ENCODE measurements at regions not wholly inside any gene's neighbourhood (a gene's known extent, or its start where the extent isn't known, plus 50 kb on each side); places are given as distances from the start of the nearest gene placed in this dataset.

DNA sequence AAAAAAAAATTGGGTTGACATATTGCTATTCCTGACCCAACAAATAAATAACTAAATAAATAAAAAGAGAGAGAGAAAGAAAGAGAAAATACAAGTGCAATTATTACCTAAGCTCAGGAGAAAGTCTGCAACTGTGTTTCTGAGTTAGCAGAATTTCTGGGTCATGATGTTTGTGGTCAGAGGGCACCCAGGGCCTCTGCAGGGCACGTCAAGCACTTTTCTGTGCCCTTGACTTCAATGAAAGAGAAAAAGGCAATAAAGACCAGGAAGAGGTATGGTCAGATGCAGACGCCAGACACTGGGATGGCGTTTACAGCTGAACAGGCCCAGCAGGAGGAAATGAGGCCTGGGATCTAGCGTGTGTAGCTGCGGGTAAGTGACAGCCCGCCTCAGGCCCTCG lies 160.9 kb upstream of the GDF10 start:
- Histone ChIP-seq H2BK120ac (ENCODE audit: low read depth, low read length) (no peak overlapping the region), H3K4me2 (ENCODE audit: low read length) (no peak overlapping the region), H3K27me3 (ENCODE audit: insufficient read depth, low read length, poor library complexity) (no peaks in the 10 kb centered on the region), H3K79me1 (ENCODE audit: low read length) (no peaks in the 10 kb centered on the region), H4K8ac (ENCODE audit: low read depth, low read length) (no peak overlapping the region), H3K4ac (ENCODE audit: low read depth, low read length) (no peak overlapping the region), H2BK15ac (replicated peaks; ENCODE audit: low read depth) (no peak overlapping the region), H3K4me1 (ENCODE audit: control insufficient read depth, low read depth, low read length) (no peaks in the 10 kb centered on the region), H3K36me3 (ENCODE audit: control insufficient read depth, insufficient read depth, low read length) (no peaks in the 10 kb centered on the region), H4K5ac (ENCODE audit: low read length) (no peak overlapping the region), H2AK5ac (ENCODE audit: low read length) (no peak overlapping the region), H3K9ac (ENCODE audit: low read length) (no peak overlapping the region), H3K56ac (ENCODE audit: low read length) (no peak overlapping the region), H3K4me3 (ENCODE audit: low read length) (no peak overlapping the region), H3K23ac (ENCODE audit: low read length) (no peak overlapping the region), H3K18ac (ENCODE audit: low read length) (no peak overlapping the region), H3K79me2 (ENCODE audit: control insufficient read depth, insufficient read depth, low read length) (no peaks in the 10 kb centered on the region), H3K27ac (ENCODE audit: low read depth, low read length) (no peak overlapping the region), H2BK5ac (ENCODE audit: low read length) (no peak overlapping the region)
- DNase-seq, result no peak
- WGBS (ENCODE audit: extremely low coverage, insufficient coverage, low lambda C conversion rate), result no CpG with 5 or more reads among the region's 7 CpGs

DNA sequence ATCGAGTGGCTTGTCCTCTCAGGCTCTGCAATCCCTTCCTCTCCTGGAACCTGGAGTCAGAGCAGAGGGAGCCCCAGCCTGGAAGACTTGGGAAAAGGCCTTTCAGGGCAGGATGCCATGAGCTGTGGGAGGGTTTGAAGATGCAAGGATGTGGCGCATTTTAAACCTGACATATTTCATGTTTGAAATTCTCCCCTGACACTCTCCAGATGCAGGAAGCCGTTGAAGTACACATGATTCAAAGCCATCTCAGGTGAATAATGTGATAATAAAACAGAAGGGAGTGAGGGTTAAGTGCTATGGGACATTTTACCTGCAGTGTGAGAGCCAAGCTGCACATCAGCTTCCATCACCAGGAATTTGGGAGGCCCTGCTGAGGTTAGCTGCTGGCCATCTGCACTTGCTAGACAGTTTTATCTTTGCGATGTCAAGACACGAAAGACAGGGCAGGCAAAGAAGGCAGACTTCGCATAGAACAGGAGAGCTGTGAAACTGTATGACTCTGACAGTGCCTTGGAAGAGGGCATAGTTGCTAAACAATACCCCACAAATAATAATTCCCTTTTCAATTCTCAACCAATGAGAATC lies 159.1 kb upstream of the GDF10 start:
- H4K5ac ChIP-seq (ENCODE audit: low read length), result no peak overlapping the region
- H3K79me1 ChIP-seq (ENCODE audit: low read length), result no peaks in the 10 kb centered on the region
- H3K79me2 ChIP-seq (ENCODE audit: control insufficient read depth, insufficient read depth, low read length), result no peaks in the 10 kb centered on the region
- H3K27me3 ChIP-seq (ENCODE audit: insufficient read depth, low read length, poor library complexity), result no peaks in the 10 kb centered on the region
- no peak overlapping the region for H2BK120ac ChIP-seq (ENCODE audit: low read depth, low read length)
- no CpG with 5 or more reads among the region's 6 CpGs for WGBS (ENCODE audit: extremely low coverage, insufficient coverage, low lambda C conversion rate)
- H3K4me2 ChIP-seq (ENCODE audit: low read length), result no peak overlapping the region
- no peak overlapping the region for H2AK5ac ChIP-seq (ENCODE audit: low read length)
- peak; percentile 62 for DNase-seq
- no peaks in the 10 kb centered on the region for H3K36me3 ChIP-seq (ENCODE audit: control insufficient read depth, insufficient read depth, low read length)
- no peak overlapping the region for H3K18ac ChIP-seq (ENCODE audit: low read length)
- H3K23ac ChIP-seq (ENCODE audit: low read length), result no peak overlapping the region
- no peak overlapping the region for H3K56ac ChIP-seq (ENCODE audit: low read length)
- no peak overlapping the region for H3K4me3 ChIP-seq (ENCODE audit: low read length)
- H4K8ac ChIP-seq (ENCODE audit: low read depth, low read length), result no peak overlapping the region
- H2BK15ac ChIP-seq (replicated peaks; ENCODE audit: low read depth), result no peak overlapping the region
- peak overlapping the region; percentile 35 for H3K27ac ChIP-seq (ENCODE audit: low read depth, low read length)
- no peak overlapping the region for H3K9ac ChIP-seq (ENCODE audit: low read length)
- H3K4ac ChIP-seq (ENCODE audit: low read depth, low read length), result no peak overlapping the region
- no peak overlapping the region for H2BK5ac ChIP-seq (ENCODE audit: low read length)
- no peaks in the 10 kb centered on the region for H3K4me1 ChIP-seq (ENCODE audit: control insufficient read depth, low read depth, low read length)

DNA sequence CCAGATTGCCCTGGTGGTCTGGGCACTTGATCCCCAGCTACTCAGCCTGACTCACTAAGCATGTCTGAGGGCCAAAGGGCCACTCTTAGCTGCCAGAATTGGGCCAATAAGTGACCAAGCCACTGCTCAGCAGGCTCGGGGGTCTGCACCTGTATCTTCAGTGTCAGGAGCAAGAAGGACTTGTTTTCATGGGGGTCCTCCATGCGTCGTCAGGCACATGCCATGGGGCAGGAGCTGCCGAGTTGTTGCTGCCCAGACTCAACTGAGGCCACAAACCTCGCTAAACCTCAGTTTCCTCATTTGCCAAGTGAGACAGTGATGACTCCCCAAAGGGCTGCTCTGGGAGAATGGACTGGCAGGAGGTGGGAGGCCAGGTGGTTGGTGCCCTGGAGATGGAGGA lies 158.6 kb upstream of the GDF10 start:
- no peaks in the 10 kb centered on the region for H3K4me1 ChIP-seq (ENCODE audit: control insufficient read depth, low read depth, low read length)
- WGBS (ENCODE audit: extremely low coverage, insufficient coverage, low lambda C conversion rate), result no CpG with 5 or more reads among the region's 5 CpGs
- DNase-seq, result no peak

DNA sequence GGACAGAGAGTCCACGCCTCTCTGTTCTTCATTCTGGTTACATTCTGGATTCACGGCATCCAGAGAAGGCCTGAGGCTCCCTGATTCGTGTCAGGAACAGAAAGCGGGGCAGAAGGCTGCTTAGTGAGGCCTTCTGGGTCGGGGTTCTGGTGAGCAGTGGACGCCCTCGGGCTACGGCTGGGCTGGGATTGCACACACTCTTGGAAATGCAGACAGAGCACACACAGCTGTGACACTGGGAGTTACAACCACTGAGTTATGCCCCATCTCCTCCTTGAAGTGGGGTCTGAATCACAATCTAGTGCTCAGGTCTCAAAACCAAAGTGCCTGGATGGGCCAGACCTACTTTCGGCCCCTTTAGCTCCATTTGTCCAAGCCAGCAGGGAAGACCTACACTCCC lies 156.9 kb upstream of the GDF10 start:
- H3K18ac ChIP-seq (ENCODE audit: low read length), result no peak overlapping the region
- no peak overlapping the region for H3K23ac ChIP-seq (ENCODE audit: low read length)
- H3K9ac ChIP-seq (ENCODE audit: low read length), result no peak overlapping the region
- no peaks in the 10 kb centered on the region for H3K36me3 ChIP-seq (ENCODE audit: control insufficient read depth, insufficient read depth, low read length)
- H2AK5ac ChIP-seq (ENCODE audit: low read length), result no peak overlapping the region
- no peak overlapping the region for H4K8ac ChIP-seq (ENCODE audit: low read depth, low read length)
- H3K4me2 ChIP-seq (ENCODE audit: low read length), result no peak overlapping the region
- WGBS (ENCODE audit: extremely low coverage, insufficient coverage, low lambda C conversion rate), result no CpG with 5 or more reads among the region's 9 CpGs
- H3K4me1 ChIP-seq (ENCODE audit: control insufficient read depth, low read depth, low read length), result no peaks in the 10 kb centered on the region
- H2BK5ac ChIP-seq (ENCODE audit: low read length), result no peak overlapping the region
- DNase-seq, result no peak
- H3K27ac ChIP-seq (ENCODE audit: low read depth, low read length), result no peak overlapping the region
- no peaks in the 10 kb centered on the region for H3K79me1 ChIP-seq (ENCODE audit: low read length)
- H3K79me2 ChIP-seq (ENCODE audit: control insufficient read depth, insufficient read depth, low read length), result no peaks in the 10 kb centered on the region
- H4K5ac ChIP-seq (ENCODE audit: low read length), result no peak overlapping the region
- H3K56ac ChIP-seq (ENCODE audit: low read length), result no peak overlapping the region
- no peak overlapping the region for H2BK15ac ChIP-seq (replicated peaks; ENCODE audit: low read depth)
- no peaks in the 10 kb centered on the region for H3K27me3 ChIP-seq (ENCODE audit: insufficient read depth, low read length, poor library complexity)
- H3K4ac ChIP-seq (ENCODE audit: low read depth, low read length), result no peak overlapping the region
- no peak overlapping the region for H3K4me3 ChIP-seq (ENCODE audit: low read length)
- H2BK120ac ChIP-seq (ENCODE audit: low read depth, low read length), result no peak overlapping the region

More for the DNA sequence above, 158.6 kb upstream of the GDF10 start:
- H2AK5ac ChIP-seq (ENCODE audit: low read length), result no peak overlapping the region
- H2BK120ac ChIP-seq (ENCODE audit: low read depth, low read length), result no peak overlapping the region
- H3K27ac ChIP-seq (ENCODE audit: low read depth, low read length), result no peak overlapping the region
- no peaks in the 10 kb centered on the region for H3K79me1 ChIP-seq (ENCODE audit: low read length)
- no peaks in the 10 kb centered on the region for H3K79me2 ChIP-seq (ENCODE audit: control insufficient read depth, insufficient read depth, low read length)
- H3K9ac ChIP-seq (ENCODE audit: low read length), result no peak overlapping the region
- no peaks in the 10 kb centered on the region for H3K36me3 ChIP-seq (ENCODE audit: control insufficient read depth, insufficient read depth, low read length)
- no peak overlapping the region for H3K4me3 ChIP-seq (ENCODE audit: low read length)
- no peak overlapping the region for H4K5ac ChIP-seq (ENCODE audit: low read length)
- H2BK15ac ChIP-seq (replicated peaks; ENCODE audit: low read depth), result no peak overlapping the region
- no peak overlapping the region for H3K4ac ChIP-seq (ENCODE audit: low read depth, low read length)
- no peak overlapping the region for H3K4me2 ChIP-seq (ENCODE audit: low read length)
- H3K56ac ChIP-seq (ENCODE audit: low read length), result no peak overlapping the region
- H3K27me3 ChIP-seq (ENCODE audit: insufficient read depth, low read length, poor library complexity), result no peaks in the 10 kb centered on the region
- H4K8ac ChIP-seq (ENCODE audit: low read depth, low read length), result no peak overlapping the region
- H3K23ac ChIP-seq (ENCODE audit: low read length), result no peak overlapping the region
- no peak overlapping the region for H2BK5ac ChIP-seq (ENCODE audit: low read length)
- no peak overlapping the region for H3K18ac ChIP-seq (ENCODE audit: low read length)

DNA sequence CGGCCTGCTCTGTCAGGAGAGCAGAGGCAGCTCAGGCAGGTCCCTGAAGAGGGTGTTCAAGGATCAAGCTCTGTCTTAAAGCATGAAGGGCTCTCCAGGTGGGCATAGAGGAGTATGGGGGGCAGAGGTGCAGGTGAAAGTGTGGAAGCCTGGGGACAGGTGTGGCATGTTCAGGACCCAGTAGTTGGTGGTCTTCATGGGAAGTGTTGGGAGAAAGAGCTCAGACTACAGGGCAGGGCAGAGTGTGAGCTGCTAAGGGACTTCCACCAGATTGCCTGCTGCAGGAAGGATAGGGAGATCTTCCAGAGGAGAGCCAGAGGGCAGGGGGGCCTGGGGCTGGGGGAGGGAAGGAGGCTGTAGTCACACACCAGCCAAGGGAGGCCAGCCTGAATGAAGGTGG lies 156.5 kb upstream of the GDF10 start:
- DNase-seq, result no peak
- Histone ChIP-seq H3K4me2 (ENCODE audit: low read length) (no peak overlapping the region), H3K4me3 (ENCODE audit: low read length) (no peak overlapping the region), H3K4me1 (ENCODE audit: control insufficient read depth, low read depth, low read length) (no peaks in the 10 kb centered on the region), H2BK120ac (ENCODE audit: low read depth, low read length) (no peak overlapping the region), H3K23ac (ENCODE audit: low read length) (no peak overlapping the region), H2BK5ac (ENCODE audit: low read length) (no peak overlapping the region), H3K27ac (ENCODE audit: low read depth, low read length) (no peak overlapping the region), H3K36me3 (ENCODE audit: control insufficient read depth, insufficient read depth, low read length) (no peaks in the 10 kb centered on the region), H3K18ac (ENCODE audit: low read length) (no peak overlapping the region), H3K27me3 (ENCODE audit: insufficient read depth, low read length, poor library complexity) (no peaks in the 10 kb centered on the region), H3K79me1 (ENCODE audit: low read length) (no peaks in the 10 kb centered on the region), H3K9ac (ENCODE audit: low read length) (no peak overlapping the region), H4K5ac (ENCODE audit: low read length) (no peak overlapping the region), H3K4ac (ENCODE audit: low read depth, low read length) (no peak overlapping the region), H4K8ac (ENCODE audit: low read depth, low read length) (no peak overlapping the region), H2AK5ac (ENCODE audit: low read length) (no peak overlapping the region), H3K56ac (ENCODE audit: low read length) (no peak overlapping the region), H2BK15ac (replicated peaks; ENCODE audit: low read depth) (no peak overlapping the region), H3K79me2 (ENCODE audit: control insufficient read depth, insufficient read depth, low read length) (no peaks in the 10 kb centered on the region)
- WGBS (ENCODE audit: extremely low coverage, insufficient coverage, low lambda C conversion rate), result no CpG with 5 or more reads among the region's 1 CpG

DNA sequence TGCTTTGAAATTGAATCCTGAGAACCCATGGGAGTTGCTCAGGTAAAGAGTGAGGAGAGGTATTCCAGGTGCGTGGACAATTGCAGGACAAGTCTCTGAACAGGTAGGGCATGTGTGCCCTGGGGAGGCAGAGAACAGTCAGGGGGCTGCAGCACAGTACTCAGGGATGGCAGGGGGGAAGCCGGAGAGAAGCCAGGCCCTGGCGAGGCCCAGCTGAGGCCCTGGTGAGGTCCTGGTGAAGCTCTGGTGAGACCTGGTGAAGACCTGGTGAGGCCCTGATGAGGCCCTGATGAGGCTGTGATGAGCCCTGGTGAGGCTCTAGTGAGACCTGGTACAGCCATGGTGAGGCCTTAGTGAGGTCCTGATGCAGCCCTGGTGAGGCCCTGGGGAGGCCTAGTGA lies 155.5 kb upstream of the GDF10 start:
- Histone ChIP-seq H2BK15ac (replicated peaks; ENCODE audit: low read depth) (no peak overlapping the region), H3K27ac (ENCODE audit: low read depth, low read length) (no peak overlapping the region), H3K79me1 (ENCODE audit: low read length) (no peaks in the 10 kb centered on the region), H3K4ac (ENCODE audit: low read depth, low read length) (no peak overlapping the region), H2AK5ac (ENCODE audit: low read length) (no peak overlapping the region), H3K9ac (ENCODE audit: low read length) (no peak overlapping the region), H3K18ac (ENCODE audit: low read length) (no peak overlapping the region), H3K4me3 (ENCODE audit: low read length) (no peak overlapping the region), H3K36me3 (ENCODE audit: control insufficient read depth, insufficient read depth, low read length) (no peaks in the 10 kb centered on the region), H2BK5ac (ENCODE audit: low read length) (no peak overlapping the region), H3K4me1 (ENCODE audit: control insufficient read depth, low read depth, low read length) (no peaks in the 10 kb centered on the region), H3K23ac (ENCODE audit: low read length) (no peak overlapping the region), H2BK120ac (ENCODE audit: low read depth, low read length) (no peak overlapping the region), H3K56ac (ENCODE audit: low read length) (no peak overlapping the region), H3K4me2 (ENCODE audit: low read length) (no peak overlapping the region), H3K79me2 (ENCODE audit: control insufficient read depth, insufficient read depth, low read length) (no peaks in the 10 kb centered on the region), H3K27me3 (ENCODE audit: insufficient read depth, low read length, poor library complexity) (no peaks in the 10 kb centered on the region), H4K8ac (ENCODE audit: low read depth, low read length) (no peak overlapping the region), H4K5ac (ENCODE audit: low read length) (no peak overlapping the region)
- WGBS (ENCODE audit: extremely low coverage, insufficient coverage, low lambda C conversion rate), result no CpG with 5 or more reads among the region's 3 CpGs
- no peak for DNase-seq
